ENCODE measurements at regions not wholly inside any gene's neighbourhood (a gene's known extent, or its start where the extent isn't known, plus 50 kb on each side); places are given as distances from the start of the nearest gene placed in this dataset.

- TF ChIP-seq CTCF (IDR thresholded peaks at IDR 0.05) (no peak), POLR2A (IDR thresholded peaks at IDR 0.05) (no peak)
Measured at GRCh38 chr12:92518071-92518470, 184.7 kb upstream of the PLEKHG7 start.

Measured in thyroid gland (tissue), 4 donors.